AG10803 (cell line): ENCODE measurements at regions not wholly inside any gene's neighbourhood (a gene's known extent, or its start where the extent isn't known, plus 50 kb on each side); places are given as distances from the start of the nearest gene placed in this dataset.

Source experiments
- DNase-seq: peaks from one replicate; pipeline ENCODE4 v3.0.0; 2010; ENCODE audit warnings: low read depth
- H3K4me3 ChIP-seq: 2 replicates; pipeline ENCODE4 v1.5.1; 2011; ENCODE audit warnings: mild to moderate bottlenecking, low read length, control low read depth
- CTCF ChIP-seq: conservative IDR thresholded peaks from 2 replicates; pipeline ENCODE4 v1.5.1; 2011; ENCODE audit warnings: mild to moderate bottlenecking, low read length, control low read depth, inconsistent platforms

- TF ChIP-seq CTCF: no peak
- peak; percentile 38 for DNase-seq
- H3K4me3 ChIP-seq: no peak overlapping the region
These were observed 119.6 kb downstream of the MTX2 start for GRCh38 chr2:176388861-176389260.

GRCh38 chr2:176390276-176391147, 121.3 kb downstream of the MTX2 start:
- no peak for TF ChIP-seq CTCF
- DNase-seq: peak; percentile 37
- no peak overlapping the region for H3K4me3 ChIP-seq

GRCh38 chr2:176391148-176391419, 121.8 kb downstream of the MTX2 start:
- DNase-seq: no peak
- TF ChIP-seq CTCF: no peak
- no peak overlapping the region for H3K4me3 ChIP-seq

GRCh38 chr2:176392249-176392648, 123.0 kb downstream of the MTX2 start:
- TF ChIP-seq CTCF: no peak
- DNase-seq: peak; percentile 20
- no peak overlapping the region for H3K4me3 ChIP-seq

- DNase-seq: no peak
- TF ChIP-seq CTCF: no peak
- H3K4me3 ChIP-seq: no peak overlapping the region
These were observed 123.6 kb downstream of the MTX2 start for GRCh38 chr2:176392744-176393414.

- no peak for DNase-seq
- H3K4me3 ChIP-seq: no peak overlapping the region
- TF ChIP-seq CTCF: no peak
These were observed 126.1 kb downstream of the MTX2 start for GRCh38 chr2:176395273-176395854.
